ENCODE measurements at regions not wholly inside any gene's neighbourhood (a gene's known extent, or its start where the extent isn't known, plus 50 kb on each side); places are given as distances from the start of the nearest gene placed in this dataset.
"Not testable (repeated sequence)": the region's sequence is repeated elsewhere in the genome, so short reads cannot be mapped to it uniquely, and the experiment has no call there.

DNA sequence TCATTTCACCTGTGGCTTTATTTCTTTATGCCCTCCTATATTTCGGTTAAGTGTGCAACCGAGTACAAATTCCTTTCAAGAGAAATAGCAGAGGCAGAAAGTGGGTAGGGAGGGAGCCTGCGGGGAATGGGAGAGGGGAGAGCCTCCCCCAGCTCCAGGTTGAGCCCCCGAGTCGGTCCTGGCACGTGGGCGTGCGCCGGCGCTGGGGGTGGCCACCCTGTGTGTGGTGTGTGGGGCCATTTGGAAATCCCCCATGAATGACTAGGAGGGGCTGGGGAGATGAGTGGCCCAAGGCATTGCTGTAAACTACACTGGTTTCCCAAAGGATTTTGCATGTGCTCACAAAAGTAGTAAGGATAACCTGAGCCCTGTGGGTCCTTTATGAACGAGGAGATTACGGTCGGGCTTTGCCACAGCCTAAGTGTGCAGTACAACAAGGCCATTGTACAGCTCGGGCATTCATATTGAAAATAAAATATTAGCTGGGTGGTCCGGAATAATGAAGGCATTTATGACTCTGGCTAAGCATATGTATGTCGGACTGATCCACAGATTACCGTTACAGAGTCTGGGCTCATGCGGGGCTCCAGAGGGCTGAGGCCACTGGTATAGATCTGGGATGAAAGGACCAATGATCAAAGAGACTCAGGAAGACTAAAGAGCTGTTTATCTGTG, 84.5 kb upstream of the RALGAPA2 start:
- no peak for DNase-seq (ENCODE audit: low read depth in 2 of 2)

- DNase-seq (ENCODE audit: low read depth in 2 of 2): no peak
These were observed 83.3 kb upstream of the RALGAPA2 start for GRCh38 chr20:20795721-20796120.

- no peak for DNase-seq (ENCODE audit: low read depth in 2 of 2)
These were observed 82.7 kb upstream of the RALGAPA2 start for GRCh38 chr20:20795119-20795518.

DNA sequence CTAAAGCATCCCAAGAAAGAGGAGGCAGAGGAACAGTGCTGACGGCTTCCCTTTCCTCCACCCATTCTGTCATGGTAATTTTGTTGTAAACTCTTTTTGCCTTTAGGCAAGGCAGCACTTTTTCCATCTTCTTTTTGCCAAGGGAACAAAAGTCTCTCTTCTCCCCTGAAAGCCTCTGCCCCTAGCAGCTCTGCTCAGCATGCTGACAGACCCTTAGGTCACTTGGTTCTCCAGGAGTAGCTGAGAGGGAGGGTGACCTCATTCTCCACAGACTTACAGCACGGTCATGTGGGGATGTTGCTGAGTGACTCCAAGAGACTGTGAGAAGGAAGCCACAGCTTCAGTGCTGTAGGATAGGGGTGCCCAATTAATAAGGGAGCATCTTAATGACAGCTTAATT, 81.1 kb upstream of the RALGAPA2 start:
- DNase-seq (ENCODE audit: low read depth in 2 of 2): no peak

DNA sequence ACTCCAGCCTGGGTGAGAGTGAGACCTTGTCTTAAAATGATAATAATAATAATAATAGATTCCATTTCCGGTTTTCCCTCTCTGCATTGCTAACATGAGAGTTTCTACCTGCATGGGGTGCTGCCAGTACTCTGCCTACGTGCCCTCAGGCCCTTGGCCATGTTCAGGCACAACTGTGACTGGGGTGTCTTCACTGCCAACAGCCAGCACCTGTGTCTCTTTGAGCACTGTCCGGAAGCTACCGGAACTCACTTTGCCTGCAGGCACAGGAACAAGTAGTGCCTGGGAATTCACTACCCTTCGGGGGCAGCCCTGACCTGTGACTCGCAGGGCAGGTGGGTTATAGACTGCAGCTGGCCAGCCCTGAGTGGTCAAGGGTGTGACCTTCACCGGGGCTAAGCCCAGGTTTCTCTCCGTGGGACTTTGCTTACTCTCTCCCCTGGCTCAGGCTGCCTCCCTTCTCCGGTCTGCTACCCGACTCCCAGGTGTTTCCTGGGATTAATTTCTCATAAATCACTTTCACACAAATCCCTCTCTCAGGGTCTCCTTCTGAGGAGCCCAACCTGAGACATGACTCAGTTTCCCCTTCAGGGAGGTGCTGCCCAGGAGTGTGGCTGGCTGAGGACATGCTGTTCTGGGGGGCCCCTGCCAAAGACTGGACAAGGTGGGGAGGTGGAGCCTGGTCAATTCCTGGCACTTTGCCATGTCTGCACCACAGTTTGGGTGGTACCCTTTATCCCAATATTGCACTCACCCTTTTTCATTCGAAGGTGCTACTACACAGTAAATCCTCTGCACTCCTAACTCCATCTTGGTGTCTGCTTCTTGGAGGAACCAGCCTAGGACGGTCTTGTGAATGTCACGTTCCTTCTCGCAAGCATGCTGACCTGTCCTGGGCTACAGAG, 79.5 kb upstream of the RALGAPA2 start:
- DNase-seq (ENCODE audit: low read depth in 2 of 2): no peak

- DNase-seq (ENCODE audit: low read depth in 2 of 2): no peak
These were observed 75.9 kb upstream of the RALGAPA2 start for GRCh38 chr20:20788308-20788707.

- DNase-seq (ENCODE audit: low read depth in 2 of 2): no peak
These were observed 74.0 kb upstream of the RALGAPA2 start for GRCh38 chr20:20786428-20786827.

- no peak for DNase-seq (ENCODE audit: low read depth in 2 of 2)
These were observed 72.8 kb upstream of the RALGAPA2 start for GRCh38 chr20:20785226-20785625.

GRCh38 chr20:20784450-20784849, 72.0 kb upstream of the RALGAPA2 start:
- not testable (repeated sequence) for DNase-seq (ENCODE audit: low read depth in 2 of 2)

DNA sequence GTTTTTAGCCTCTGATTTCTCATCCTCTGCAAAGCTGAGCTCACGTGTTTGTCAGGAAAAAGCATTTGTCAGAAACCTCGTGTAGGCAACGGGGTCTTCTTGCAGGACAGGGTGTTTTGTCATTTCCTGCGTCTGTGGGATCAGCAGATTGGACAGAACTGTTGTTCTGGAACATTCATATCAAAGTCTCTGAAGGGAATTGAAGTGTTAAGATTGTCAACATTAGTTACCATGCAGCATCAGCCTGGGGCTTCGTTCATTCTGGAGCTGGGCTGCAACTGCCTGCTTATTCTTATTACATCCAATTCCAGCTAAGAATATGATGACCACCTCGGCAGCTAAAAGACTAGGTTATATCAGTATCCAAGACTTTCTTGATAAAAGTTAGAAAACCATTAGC, 71.0 kb upstream of the RALGAPA2 start:
- DNase-seq (ENCODE audit: low read depth in 2 of 2): no peak

DNA sequence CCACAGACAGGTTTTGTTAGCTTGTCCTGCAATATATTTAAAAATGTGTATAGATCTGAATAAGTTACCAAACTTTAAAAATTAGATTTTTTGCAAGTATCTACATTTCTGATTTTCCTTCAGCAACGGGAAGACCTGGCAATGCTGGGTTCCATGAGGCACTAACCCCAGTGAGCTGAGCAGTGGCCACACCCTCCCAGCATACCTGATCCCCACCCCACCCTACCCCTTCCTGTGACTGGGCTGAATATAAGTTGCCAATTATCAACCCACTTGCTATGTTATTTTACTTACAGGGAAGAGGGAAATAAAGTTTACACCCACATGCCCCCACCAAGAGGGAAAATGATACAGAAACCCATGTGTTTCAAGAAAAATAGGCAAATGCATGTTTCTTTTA, 70.3 kb upstream of the RALGAPA2 start:
- no peak for DNase-seq (ENCODE audit: low read depth in 2 of 2)

DNA sequence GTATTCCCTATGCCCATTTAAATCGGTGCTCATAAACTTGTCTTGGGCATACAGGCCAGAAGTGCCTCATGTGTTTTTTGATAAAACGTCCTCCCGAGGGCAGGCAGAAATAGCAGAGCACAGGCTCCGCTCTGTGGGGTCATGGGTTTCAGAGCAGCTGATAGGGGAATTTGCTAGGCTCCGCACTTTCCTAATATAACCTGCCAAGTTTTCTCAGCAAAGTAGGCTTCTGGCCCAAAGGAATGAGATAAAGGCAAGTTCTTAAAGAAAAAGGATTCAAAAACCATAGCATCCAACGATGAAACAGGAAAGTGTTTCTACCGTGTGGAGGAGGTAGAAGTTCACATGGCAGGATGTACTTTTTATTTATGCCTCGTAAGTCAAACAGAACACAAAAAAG, 69.8 kb upstream of the RALGAPA2 start:
- no peak for DNase-seq (ENCODE audit: low read depth in 2 of 2)

GRCh38 chr20:20781029-20781428, 68.6 kb upstream of the RALGAPA2 start:
- DNase-seq (ENCODE audit: low read depth in 2 of 2): no peak

GRCh38 chr20:20780127-20780824, 67.8 kb upstream of the RALGAPA2 start:
- no peak for DNase-seq (ENCODE audit: low read depth in 2 of 2)

- no peak for DNase-seq (ENCODE audit: low read depth in 2 of 2)
These were observed 66.2 kb upstream of the RALGAPA2 start for GRCh38 chr20:20778676-20779075.

GRCh38 chr20:20772497-20773085, 60.1 kb upstream of the RALGAPA2 start:
- no peak for DNase-seq (ENCODE audit: low read depth in 2 of 2)

DNA sequence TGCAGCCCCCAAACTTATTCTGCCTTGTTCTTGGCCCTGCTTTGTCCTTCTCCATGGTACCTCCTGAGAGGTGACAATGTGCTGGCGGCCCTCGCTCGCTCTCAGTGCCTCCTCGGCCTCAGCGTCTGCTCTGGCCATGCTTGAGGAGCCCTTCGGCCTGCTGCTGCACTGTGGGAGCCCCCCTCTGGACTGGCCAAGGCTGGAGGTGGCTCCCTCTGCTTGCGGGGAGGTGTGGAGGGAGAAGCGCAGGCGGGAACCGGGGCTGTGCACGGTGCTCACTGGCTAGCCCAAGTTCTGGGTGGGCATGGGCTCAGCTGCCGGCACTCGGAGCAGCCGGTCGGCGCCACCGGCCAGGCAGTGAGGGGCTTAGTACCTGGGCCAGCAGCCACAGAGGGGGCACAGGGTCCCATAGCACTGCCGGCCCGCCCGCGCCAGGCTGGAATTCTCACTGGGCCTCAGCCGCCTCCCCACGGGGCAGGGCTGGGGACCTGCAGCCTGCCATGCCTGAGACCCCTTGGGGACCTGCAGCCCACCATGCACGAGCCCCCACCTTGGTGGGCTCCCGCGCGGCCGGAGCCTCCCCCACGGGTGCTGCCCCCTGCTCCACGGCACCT, 55.9 kb upstream of the RALGAPA2 start:
- no peak for DNase-seq (ENCODE audit: low read depth in 2 of 2)

DNA sequence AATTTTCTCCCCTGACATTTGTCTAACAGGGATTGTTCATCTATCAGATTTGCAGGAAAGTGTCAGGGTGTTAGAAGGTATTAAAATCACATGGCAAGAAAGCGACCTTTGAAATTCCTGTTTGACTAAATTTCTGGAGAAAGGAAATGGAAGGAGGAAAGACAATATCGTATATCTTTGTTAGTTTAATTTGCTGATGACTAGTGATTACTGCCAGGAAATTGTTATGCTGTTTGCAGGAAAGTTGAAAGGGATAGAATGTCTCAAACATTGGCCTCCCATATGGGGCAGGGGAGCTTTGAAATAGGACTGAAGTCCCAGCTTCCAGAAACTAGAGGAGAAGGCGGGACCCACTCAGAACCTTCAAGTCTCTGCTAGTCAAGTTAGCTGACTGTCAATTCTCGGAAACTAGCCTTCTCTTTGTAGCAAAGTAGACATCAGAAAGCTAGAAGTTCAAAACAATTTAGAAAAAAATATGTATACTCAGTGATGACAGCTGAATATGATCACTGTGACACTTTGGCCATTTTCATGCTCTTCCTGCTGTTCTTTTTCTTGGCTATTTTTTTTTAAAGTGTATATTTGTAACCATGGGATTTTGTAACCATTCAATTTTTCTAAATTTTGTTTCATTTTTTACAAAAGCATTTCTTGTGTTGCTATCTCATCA, 53.4 kb upstream of the RALGAPA2 start:
- no peak for DNase-seq (ENCODE audit: low read depth in 2 of 2)

GRCh38 chr20:20763650-20764049, 51.2 kb upstream of the RALGAPA2 start:
- no peak for DNase-seq (ENCODE audit: low read depth in 2 of 2)
